ENCODE measurements at regions not wholly inside any gene's neighbourhood (a gene's known extent, or its start where the extent isn't known, plus 50 kb on each side); places are given as distances from the start of the nearest gene placed in this dataset.
"Not testable (repeated sequence)": the region's sequence is repeated elsewhere in the genome, so short reads cannot be mapped to it uniquely, and the experiment has no call there.

GRCh38 chr5:67864335-67864734, 351.2 kb upstream of the PIK3R1 start:
- not testable (repeated sequence) for DNase-seq

- no peak for DNase-seq
Observed at GRCh38 chr5:67858471-67859031, 357.0 kb upstream of the PIK3R1 start.

GRCh38 chr5:67857502-67857901, 358.1 kb upstream of the PIK3R1 start:
- DNase-seq = no peak

GRCh38 chr5:67855523-67855922, 360.0 kb upstream of the PIK3R1 start:
- DNase-seq = no peak

GRCh38 chr5:67850906-67851305, 364.6 kb upstream of the PIK3R1 start:
- not testable (repeated sequence) for DNase-seq

DNA sequence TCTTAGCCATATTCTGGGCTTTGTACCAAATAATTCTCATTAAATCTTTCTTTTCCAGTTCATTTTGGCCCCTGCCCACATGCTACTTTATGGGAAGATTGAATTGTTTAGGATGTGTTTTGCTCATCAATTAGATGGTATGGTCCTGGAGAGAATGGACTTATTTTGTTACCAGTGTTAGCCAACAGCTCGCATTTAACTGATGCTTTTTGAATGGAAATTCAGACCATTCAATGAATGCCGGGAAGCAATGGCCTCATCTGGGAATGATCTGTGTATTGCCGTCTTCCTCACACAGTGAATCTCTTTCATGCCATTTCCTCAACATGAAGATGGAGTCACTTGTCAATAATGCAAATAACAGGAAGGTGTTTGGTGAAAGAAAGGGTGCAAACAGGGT, 370.6 kb upstream of the PIK3R1 start:
- no peak for DNase-seq

GRCh38 chr5:67842806-67843205, 372.8 kb upstream of the PIK3R1 start:
- DNase-seq = no peak

DNA sequence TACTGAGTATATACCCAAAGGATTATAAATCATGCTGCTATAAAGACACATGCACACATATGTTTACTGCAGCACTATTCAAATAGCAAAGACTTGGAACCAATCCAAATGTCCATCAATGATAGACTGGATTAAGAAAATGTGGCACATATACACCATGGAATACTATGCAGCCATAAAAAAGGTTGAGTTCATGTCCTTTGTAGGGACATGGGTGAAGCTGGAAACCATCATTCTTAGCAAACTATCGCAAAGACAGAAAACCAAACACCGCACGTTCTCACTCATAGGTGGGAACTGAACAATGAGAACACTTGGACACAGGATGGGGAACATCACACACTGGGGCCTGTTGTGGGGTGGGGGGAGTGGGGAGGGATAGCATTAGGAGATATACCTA, 378.3 kb upstream of the PIK3R1 start:
- not testable (repeated sequence) for DNase-seq

DNA sequence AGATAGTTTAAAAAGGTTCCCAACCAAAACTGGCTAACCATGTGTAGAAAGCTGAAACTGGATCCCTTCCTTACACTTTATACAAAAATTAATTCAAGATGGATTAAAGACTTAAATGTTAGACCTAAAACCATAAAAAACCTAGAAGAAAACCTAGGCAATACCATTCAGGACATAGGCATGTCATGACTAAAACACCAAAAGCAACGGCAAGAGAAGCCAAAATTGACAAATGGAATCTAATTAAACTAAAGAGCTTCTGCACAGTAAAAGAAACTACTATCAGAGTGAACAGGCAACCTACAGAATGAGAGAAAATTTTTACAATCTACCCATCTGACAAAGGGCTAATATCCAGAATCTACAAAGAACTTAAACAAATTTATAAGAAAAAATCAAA, 379.1 kb upstream of the PIK3R1 start:
- DNase-seq = not testable (repeated sequence)

GRCh38 chr5:67831048-67831447, 384.5 kb upstream of the PIK3R1 start:
- no peak for DNase-seq

- no peak for DNase-seq
Observed at GRCh38 chr5:67827541-67827940, 388.0 kb upstream of the PIK3R1 start.

- no peak for DNase-seq
Observed at GRCh38 chr5:67824852-67825251, 390.7 kb upstream of the PIK3R1 start.

- no peak for DNase-seq
Observed at GRCh38 chr5:67817652-67818051, 397.9 kb upstream of the PIK3R1 start.

GRCh38 chr5:67816456-67816855, 399.1 kb upstream of the PIK3R1 start:
- no peak for DNase-seq

GRCh38 chr5:67815455-67816391, 399.8 kb upstream of the PIK3R1 start:
- no peak for DNase-seq

- DNase-seq = no peak
Observed at GRCh38 chr5:67814569-67815311, 400.8 kb upstream of the PIK3R1 start.

- DNase-seq = no peak
Observed at GRCh38 chr5:67813877-67814539, 401.5 kb upstream of the PIK3R1 start.

DNA sequence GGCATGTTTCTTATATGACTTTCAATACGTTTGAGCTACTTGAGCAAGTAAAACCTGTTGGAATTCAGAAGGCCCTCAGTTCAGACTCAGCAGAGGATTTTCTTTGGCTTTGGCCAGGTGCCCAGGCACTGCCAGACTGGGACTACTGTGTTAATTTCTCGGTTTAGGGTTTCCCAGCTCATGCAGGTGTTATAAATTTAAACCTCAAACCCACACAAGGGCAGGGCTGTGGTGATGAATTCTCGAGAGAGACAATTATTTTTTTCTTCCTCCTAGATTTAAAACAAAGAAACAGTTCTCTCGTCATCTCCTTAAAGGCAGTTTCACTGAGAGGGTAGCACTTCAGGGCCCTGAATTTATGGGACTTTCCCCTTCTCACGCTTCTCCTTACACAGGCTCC, 406.0 kb upstream of the PIK3R1 start:
- no peak for DNase-seq

- DNase-seq = no peak
Observed at GRCh38 chr5:67808340-67808739, 407.2 kb upstream of the PIK3R1 start.

DNA sequence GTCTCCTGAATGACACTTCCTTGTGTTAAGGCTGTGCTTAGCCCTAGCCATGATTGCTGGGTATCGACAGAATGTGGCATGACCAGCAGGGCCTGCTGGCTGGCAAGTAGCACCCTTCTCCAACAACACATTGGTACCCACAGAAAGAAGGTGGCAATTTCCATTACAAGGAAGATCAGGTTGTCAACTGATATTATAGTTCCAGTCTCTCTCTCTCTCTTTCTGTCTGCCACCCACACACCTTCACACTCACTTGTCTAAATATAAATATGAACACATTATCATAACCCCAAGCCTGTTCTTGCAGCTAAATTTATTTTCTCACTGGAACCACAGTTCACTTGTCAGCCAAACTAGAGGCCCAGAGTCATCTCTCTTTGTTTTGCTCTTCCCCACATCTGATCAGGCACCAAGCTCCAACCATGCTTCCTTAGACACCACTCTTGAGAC, 408.1 kb upstream of the PIK3R1 start:
- no peak for DNase-seq

- no peak for DNase-seq
Observed at GRCh38 chr5:67806654-67807438, 408.7 kb upstream of the PIK3R1 start.

DNA sequence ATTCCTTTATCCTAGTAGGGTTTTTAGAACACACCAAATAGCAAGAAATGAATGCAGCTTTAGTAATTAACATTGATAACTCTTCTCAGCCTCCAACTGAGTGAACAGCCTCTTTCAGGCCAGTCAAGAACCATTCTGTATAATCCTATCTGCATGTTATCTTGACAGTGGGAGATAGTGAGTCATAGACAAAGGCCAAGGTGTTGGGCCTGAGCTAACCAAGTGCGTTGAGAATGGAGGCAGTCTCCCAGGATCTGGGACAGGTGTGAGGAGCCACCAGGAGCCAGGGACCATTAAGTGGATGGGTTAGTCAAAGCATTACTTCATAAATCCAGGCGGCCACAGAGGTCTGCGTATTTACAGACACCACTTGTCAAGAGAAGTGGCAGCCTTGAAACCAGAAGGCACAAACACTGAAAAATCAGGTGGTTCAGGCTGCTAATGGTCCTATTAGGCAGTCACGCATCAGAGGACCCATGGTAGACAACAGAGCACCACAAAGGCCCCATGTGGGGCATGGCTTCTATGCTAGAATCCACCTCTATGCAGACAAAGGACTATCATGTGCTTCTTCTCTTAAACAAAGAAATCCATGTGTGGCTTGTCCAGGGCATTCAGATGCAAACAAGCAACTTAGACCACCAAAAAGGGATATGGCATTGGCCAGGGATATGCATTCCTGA, 409.7 kb upstream of the PIK3R1 start:
- no peak for DNase-seq

All from NCI-H2227 treated with DMSO at 0.1 percent for 48 hours (cell line).